ENCODE measurements at regions not wholly inside any gene's neighbourhood (a gene's known extent, or its start where the extent isn't known, plus 50 kb on each side); places are given as distances from the start of the nearest gene placed in this dataset.

DNA sequence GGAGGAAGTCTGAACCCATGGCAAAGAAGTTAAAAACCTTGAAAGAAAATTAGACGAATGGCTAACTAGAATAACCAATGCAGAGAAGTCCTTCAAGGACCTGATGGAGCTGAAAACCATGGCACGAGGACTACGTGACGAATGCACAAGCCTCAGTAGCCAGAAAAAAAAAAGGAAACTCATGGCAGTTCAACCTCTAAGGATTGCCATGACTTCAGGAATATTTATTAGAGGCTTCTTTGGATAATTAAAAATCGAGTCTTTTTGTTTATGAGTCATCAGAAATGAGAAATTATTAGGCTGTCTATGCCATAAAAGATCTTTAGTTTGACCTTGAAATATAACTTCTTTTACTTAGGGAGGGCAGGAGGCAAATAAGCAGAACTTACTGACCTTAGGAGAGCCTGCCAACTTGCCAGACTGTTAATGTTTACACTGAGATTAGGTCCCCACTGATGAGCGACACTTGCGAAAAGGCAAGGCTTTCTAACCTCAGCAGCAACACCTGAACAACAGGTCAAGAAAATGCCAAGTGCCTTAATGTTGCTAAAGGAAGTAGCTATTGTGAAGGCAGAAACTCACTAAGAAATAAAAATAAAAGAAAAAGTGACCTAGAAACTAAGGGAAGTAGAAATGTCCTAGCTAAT, 55.2 kb upstream of the TUSC1 start:
- no peak for TF ChIP-seq POLR2AphosphoS5 (IDR thresholded peaks at IDR 0.05; ENCODE audit: low read depth, low read length)
- no peak for TF ChIP-seq TAF1 (IDR thresholded peaks at IDR 0.05; ENCODE audit: borderline replicate concordance, insufficient read depth, low read length)
- no peak for TF ChIP-seq FOXP2 (optimal IDR thresholded peaks at IDR 0.05; ENCODE audit: borderline replicate concordance, extremely low read depth, extremely low read length, insufficient read depth)
- TF ChIP-seq, protein P1, sequence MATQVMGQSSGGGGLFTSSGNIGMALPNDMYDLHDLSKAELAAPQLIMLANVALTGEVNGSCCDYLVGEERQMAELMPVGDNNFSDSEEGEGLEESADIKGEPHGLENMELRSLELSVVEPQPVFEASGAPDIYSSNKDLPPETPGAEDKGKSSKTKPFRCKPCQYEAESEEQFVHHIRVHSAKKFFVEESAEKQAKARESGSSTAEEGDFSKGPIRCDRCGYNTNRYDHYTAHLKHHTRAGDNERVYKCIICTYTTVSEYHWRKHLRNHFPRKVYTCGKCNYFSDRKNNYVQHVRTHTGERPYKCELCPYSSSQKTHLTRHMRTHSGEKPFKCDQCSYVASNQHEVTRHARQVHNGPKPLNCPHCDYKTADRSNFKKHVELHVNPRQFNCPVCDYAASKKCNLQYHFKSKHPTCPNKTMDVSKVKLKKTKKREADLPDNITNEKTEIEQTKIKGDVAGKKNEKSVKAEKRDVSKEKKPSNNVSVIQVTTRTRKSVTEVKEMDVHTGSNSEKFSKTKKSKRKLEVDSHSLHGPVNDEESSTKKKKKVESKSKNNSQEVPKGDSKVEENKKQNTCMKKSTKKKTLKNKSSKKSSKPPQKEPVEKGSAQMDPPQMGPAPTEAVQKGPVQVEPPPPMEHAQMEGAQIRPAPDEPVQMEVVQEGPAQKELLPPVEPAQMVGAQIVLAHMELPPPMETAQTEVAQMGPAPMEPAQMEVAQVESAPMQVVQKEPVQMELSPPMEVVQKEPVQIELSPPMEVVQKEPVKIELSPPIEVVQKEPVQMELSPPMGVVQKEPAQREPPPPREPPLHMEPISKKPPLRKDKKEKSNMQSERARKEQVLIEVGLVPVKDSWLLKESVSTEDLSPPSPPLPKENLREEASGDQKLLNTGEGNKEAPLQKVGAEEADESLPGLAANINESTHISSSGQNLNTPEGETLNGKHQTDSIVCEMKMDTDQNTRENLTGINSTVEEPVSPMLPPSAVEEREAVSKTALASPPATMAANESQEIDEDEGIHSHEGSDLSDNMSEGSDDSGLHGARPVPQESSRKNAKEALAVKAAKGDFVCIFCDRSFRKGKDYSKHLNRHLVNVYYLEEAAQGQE (IDR thresholded peaks at IDR 0.05; ENCODE audit: insufficient read depth in 1 of 2, low read depth in 2 of 2, low read length in 2 of 2) = no peak
- no peak for TF ChIP-seq SIN3A (IDR thresholded peaks at IDR 0.05; ENCODE audit: borderline replicate concordance, insufficient read depth, low read length)

Data from PFSK-1 (cell line).